ENCODE measurements at regions not wholly inside any gene's neighbourhood (a gene's known extent, or its start where the extent isn't known, plus 50 kb on each side); places are given as distances from the start of the nearest gene placed in this dataset.

DNA sequence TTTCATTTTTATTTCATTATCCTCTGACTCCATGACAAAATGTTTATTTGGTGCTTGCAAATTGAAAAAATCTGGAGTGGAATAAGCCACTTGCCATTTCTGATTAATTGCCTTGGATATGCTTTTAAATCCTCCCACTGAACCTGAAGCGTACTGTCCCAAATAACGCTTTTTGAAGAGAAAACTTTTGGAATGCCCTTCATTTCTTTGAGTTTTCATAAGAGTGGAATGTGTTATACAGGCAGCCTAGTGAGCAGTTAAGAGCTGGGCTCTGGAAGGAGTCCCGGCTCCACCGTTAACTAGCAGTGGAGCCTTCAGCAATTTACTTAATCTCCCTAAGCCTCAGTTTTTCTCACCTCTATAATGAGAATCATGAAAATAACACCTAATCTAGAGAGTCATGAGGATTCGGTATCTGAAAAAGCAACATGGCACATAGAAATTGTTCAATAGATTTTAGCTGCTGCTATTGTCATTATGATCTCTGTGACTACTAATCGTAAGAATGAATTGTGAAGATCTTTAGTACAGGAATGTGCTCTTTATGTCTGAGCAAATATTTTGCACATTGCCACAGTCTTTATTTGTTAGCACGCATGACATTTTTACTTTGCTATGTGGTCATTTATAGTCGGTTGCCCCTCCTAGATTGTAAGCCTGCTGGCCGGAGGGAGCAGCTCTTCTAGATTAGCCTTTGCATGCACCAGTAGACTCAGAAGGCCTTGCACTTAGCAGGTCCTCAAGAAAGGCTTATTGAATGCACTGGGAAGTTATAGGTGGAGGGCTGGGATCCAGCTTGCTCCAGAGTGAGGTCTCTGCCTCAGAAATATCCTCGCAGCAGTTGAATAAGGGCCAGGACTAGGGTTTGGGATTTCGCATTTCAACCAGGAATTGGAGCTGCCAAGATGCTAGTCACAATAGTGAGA, 59.4 kb downstream of the PLCE1 start:
- Histone ChIP-seq H3K36me3 (ENCODE audit: control insufficient read depth in 2 of 4, insufficient read depth in 4 of 4, low read length in 3 of 4) (no peaks in the 10 kb centered on the region), H2BK120ac (replicated peaks; ENCODE audit: low read depth, low read length) (no peak overlapping the region), H4K91ac (replicated peaks; ENCODE audit: insufficient read length, low read length) (no peak overlapping the region), H3K4me2 (ENCODE audit: insufficient read depth in 1 of 2, low read depth in 2 of 2, low read length in 2 of 2) (no peak overlapping the region), H2BK12ac (ENCODE audit: low read depth, low read length) (no peak overlapping the region), H3K27ac (ENCODE audit: low read depth, low read length) (no peak overlapping the region), H3K23ac (ENCODE audit: insufficient read length) (no peak overlapping the region), H2AFZ (ENCODE audit: low read length) (no peak overlapping the region), H3K56ac (replicated peaks; ENCODE audit: insufficient read length, low read depth, low read length) (no peak overlapping the region), H3K23me2 (ENCODE audit: low read depth, low read length) (no peaks in the 10 kb centered on the region), H3K79me2 (ENCODE audit: control insufficient read depth in 1 of 2, insufficient read depth in 2 of 2, low read length in 2 of 2) (no peaks in the 10 kb centered on the region), H2AK5ac (ENCODE audit: low read depth, low read length) (no peak overlapping the region), H2BK20ac (ENCODE audit: low read length) (no peak overlapping the region), H4K5ac (ENCODE audit: insufficient read length, low read depth, low read length) (no peak overlapping the region), H3K27me3 (replicated peaks in 1 of 4; ENCODE audit: control insufficient read depth in 3 of 4, extremely low read depth in 1 of 4, insufficient read depth in 3 of 4, low read length in 3 of 4) (no peaks in the 10 kb centered on the region), H3K14ac (ENCODE audit: insufficient read length) (no peak overlapping the region), H3K18ac (ENCODE audit: extremely low read depth, low read length) (no peak overlapping the region), H4K8ac (ENCODE audit: extremely low read depth, insufficient read depth, low read length) (no peak overlapping the region), H3K79me1 (ENCODE audit: low read depth, low read length) (no peaks in the 10 kb centered on the region), H3K9ac (replicated peaks in 1 of 4; ENCODE audit: extremely low read depth in 1 of 4, low read depth in 3 of 4, low read length in 3 of 4) (no peak overlapping the region), H3K4me1 (replicated peaks in 1 of 4; ENCODE audit: control insufficient read depth in 3 of 4, insufficient read depth in 4 of 4, low read length in 3 of 4) (no peaks in the 10 kb centered on the region), H3K4me3 (ENCODE audit: extremely low read depth in 1 of 4, insufficient read depth in 2 of 4, low read depth in 3 of 4, low read length in 4 of 4) (no peak overlapping the region), H4K20me1 (replicated peaks in 1 of 2; ENCODE audit: control insufficient read depth in 1 of 2, insufficient read depth in 2 of 2, low read length in 2 of 2) (no peaks in the 10 kb centered on the region), H2BK5ac (ENCODE audit: low read depth, low read length) (no peak overlapping the region), H3K4ac (replicated peaks; ENCODE audit: insufficient read length, low read depth, low read length) (no peak overlapping the region), H2BK15ac (ENCODE audit: low read length) (no peak overlapping the region), H3K9me3 (ENCODE audit: insufficient read depth in 2 of 2, low read depth in 1 of 2, low read length in 1 of 2) (no peaks in the 10 kb centered on the region)
- ChIA-PET POLR2A (ENCODE audit: partially characterized antibody) (interaction anchor here (0.6 to 0.8 kb wide), 2 partner anchors 47 to 1211 kb away, joined by 3 read pairs; no protein-coding TSS in a partner anchor), CTCF (ENCODE audit: partially characterized antibody) (interaction anchor here (0.6 to 1.3 kb wide), 3 partner anchors 8 to 269 kb away, joined by 4 to 5 read pairs (median 5); no protein-coding TSS in a partner anchor)
- no peak for DNase-seq (ENCODE audit: low read depth in 1 of 2, low spot score in 2 of 2)
- 87% methylated on average over 11 of the region's 11 CpGs; no CpG with 5 or more reads in 1 of the 2 experiments for WGBS, 2 experiments (ENCODE audit: extremely low coverage in 1 of 2, insufficient coverage in 1 of 2, insufficient read length in 1 of 2, insufficient replicate concordance in 2 of 2, low coverage in 1 of 2, low lambda C conversion rate in 2 of 2, missing lambda C conversion rate in 1 of 2)
- no peak for FAIRE-seq

Data from H1 (cell line).